Naive thymus-derived CD4-positive, alpha-beta T cell (primary cell): ENCODE measurements at regions not wholly inside any gene's neighbourhood (a gene's known extent, or its start where the extent isn't known, plus 50 kb on each side); places are given as distances from the start of the nearest gene placed in this dataset.

ENCODE experiments used
- ATAC-seq: fragments of 150-1000 bp; cut with Tn5 transposase; 2 replicates; pipeline ENCODE4 v1.10.0; 2021; ENCODE audit warnings: mild to moderate bottlenecking, moderate library complexity
- CTCF ChIA-PET: fragments of 350-600 bp; sonication (Branson Sonifier 250); formaldehyde crosslinking; loops from one replicate; lab custom pipeline; 2021; ENCODE audit warnings: antibody characterized with exemption; lab: Charles Lee
- POLR2A ChIA-PET: fragments of 350-600 bp; sonication (Branson Sonifier 250); formaldehyde crosslinking; loops from one replicate; lab custom pipeline; 2021; ENCODE audit warnings: antibody characterized with exemption, inconsistent platforms; lab: Charles Lee
- DNase-seq, 9 donors: peaks; one replicate each; pipeline versions ENCODE4 v3.0.0 to v3.0.0-alpha.2; 2020 to 2022; ENCODE audit warnings: mixed read lengths in 1 of 9
- H3K27ac ChIP-seq: one replicate; pipeline ENCODE4 v1.7.0; 2013; ENCODE audit warnings: mild to moderate bottlenecking, low read depth, low read length, moderate library complexity
- H3K27me3 ChIP-seq, 2 donors: one replicate each; pipeline ENCODE4 v1.7.0; 2013; ENCODE audit warnings: low read length in 2 of 2, mild to moderate bottlenecking in 2 of 2, moderate library complexity in 2 of 2; ENCODE audit not compliant: control insufficient read depth in 2 of 2, insufficient read depth in 2 of 2
- H3K36me3 ChIP-seq, 3 experiments: 1 replicate in 2 of 3; 2 replicates in 1 of 3; pipeline ENCODE4 v1.7.0; 2013; ENCODE audit warnings: low read length in 3 of 3, mild to moderate bottlenecking in 3 of 3, moderate library complexity in 1 of 3; ENCODE audit not compliant: insufficient read depth in 3 of 3, control insufficient read depth in 2 of 3
- H3K4me1 ChIP-seq, 2 donors: one replicate each; pipeline ENCODE4 v1.7.0; 2013; ENCODE audit warnings: low read length in 2 of 2, mild to moderate bottlenecking in 2 of 2, moderate library complexity in 1 of 2; ENCODE audit not compliant: control insufficient read depth in 2 of 2, insufficient read depth in 2 of 2
- H3K4me3 ChIP-seq: 2 replicates; pipeline ENCODE4 v1.7.0; 2013; ENCODE audit warnings: mild to moderate bottlenecking, low read length
- H3K9me3 ChIP-seq, 3 experiments: 1 replicate in 2 of 3; 2 replicates in 1 of 3; pipeline ENCODE4 v1.7.0; 2013; ENCODE audit warnings: low read length in 3 of 3; ENCODE audit not compliant: control insufficient read depth in 2 of 3
- H3K27ac Mint-ChIP-seq, 9 donors: one replicate each; pipeline ENCODE4 v1.8.0; 2020 to 2022; ENCODE audit warnings: mixed read lengths in 9 of 9, mild to moderate bottlenecking in 8 of 9, moderate library complexity in 5 of 9, inconsistent platforms in 2 of 9
- H3K27me3 Mint-ChIP-seq, 5 donors: one replicate each; pipeline ENCODE4 v1.8.0; 2021 to 2022; ENCODE audit warnings: mixed read lengths in 5 of 5, mild to moderate bottlenecking in 1 of 5
- H3K36me3 Mint-ChIP-seq, 5 donors: one replicate each; pipeline ENCODE4 v1.8.0; 2020 to 2022; ENCODE audit warnings: mixed read lengths in 5 of 5, mild to moderate bottlenecking in 3 of 5, inconsistent platforms in 1 of 5
- H3K4me1 Mint-ChIP-seq, 7 donors: one replicate each; pipeline ENCODE4 v1.8.0; 2020 to 2022; ENCODE audit warnings: mixed read lengths in 7 of 7, mild to moderate bottlenecking in 3 of 7, inconsistent platforms in 1 of 7
- H3K4me3 Mint-ChIP-seq, 10 donors: one replicate each; pipeline ENCODE4 v1.8.0; 2020 to 2022; ENCODE audit warnings: mild to moderate bottlenecking in 10 of 10, mixed read lengths in 10 of 10, moderate library complexity in 6 of 10, inconsistent platforms in 2 of 10
- H3K9me3 Mint-ChIP-seq, 11 donors: one replicate each; pipeline ENCODE4 v1.8.0; 2020 to 2022; ENCODE audit warnings: mixed read lengths in 11 of 11, mild to moderate bottlenecking in 4 of 11, inconsistent platforms in 1 of 11, moderate library complexity in 1 of 11
- intact Hi-C, 2 donors: fragments of 100-400 bp; cut with micrococcal nuclease; formaldehyde crosslinking; loops; one replicate each; pipeline ENCODE4 v1.15.1; 2023

DNA sequence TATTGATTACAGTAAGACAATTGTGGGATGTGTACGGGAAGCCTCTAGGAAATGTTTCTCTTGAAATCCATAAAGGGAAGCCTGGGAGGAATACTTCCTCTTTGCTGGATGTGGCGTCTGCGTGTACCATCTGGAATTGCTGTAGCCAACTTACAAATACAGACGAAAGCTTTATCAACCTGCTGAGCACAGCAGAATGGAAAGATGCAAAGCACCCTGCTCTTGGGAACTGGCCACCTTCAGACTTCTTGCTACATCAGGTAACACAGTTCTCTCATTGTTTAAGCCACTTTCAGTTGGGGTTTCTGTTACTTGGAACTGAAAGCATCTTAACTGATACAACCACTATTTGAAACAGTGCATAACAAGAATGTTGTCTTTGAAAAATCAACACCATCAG is 213.8 kb downstream of the HRH4 start:
- no peaks in the 10 kb centered on the region for H3K27me3 ChIP-seq
- no peak overlapping the region for H3K4me3 ChIP-seq
- no peaks in the 10 kb centered on the region for H3K4me1 ChIP-seq
- Mint-ChIP-seq H3K36me3 (no peaks in the 10 kb centered on the region), H3K4me3 (no peak overlapping the region), H3K27me3 (peaks cover 10 to 22% (median 11%) of the 10 kb centered on the region in 5 donors), H3K4me1 (no peaks in the 10 kb centered on the region), H3K9me3 (no peaks in the 10 kb centered on the region), H3K27ac (no peak overlapping the region)
- POLR2A ChIA-PET, result no interaction called here
- ATAC-seq (no peak), DNase-seq (no peak)
- intact Hi-C loops, result loop anchor here in 1 of 2 donors (5.0 to 10.0 kb wide), 2 partner anchors 51 to 77 kb away; no protein-coding TSS in a partner anchor
- H3K27ac ChIP-seq, result no peak overlapping the region
- H3K9me3 ChIP-seq, result no peaks in the 10 kb centered on the region
- CTCF ChIA-PET, result no interaction called here
- no peaks in the 10 kb centered on the region for H3K36me3 ChIP-seq

DNA sequence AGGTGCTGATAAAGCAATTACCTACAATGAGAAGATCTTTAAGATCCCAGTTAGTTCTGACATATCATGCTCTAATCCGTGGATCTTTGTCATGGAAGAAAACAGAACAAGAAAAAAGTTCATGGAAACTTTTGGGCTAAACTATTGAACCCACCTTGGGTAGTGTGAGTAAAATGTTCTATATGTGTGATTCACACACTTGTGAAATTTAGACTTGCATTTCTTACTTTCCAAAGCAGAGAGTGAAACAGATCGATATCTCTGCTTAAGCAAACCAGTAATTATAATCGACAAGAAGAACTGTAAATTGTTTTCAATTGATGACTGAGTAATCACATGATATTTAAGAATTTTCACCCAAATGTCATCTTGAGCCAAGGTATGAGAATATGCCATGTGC is 214.2 kb downstream of the HRH4 start:
- no peak overlapping the region for H3K27ac ChIP-seq
- no peaks in the 10 kb centered on the region for H3K36me3 ChIP-seq
- no peak for DNase-seq
- intact Hi-C loops, result loop anchor here in 1 of 2 donors (5.0 to 10.0 kb wide), 2 partner anchors 50 to 77 kb away; no protein-coding TSS in a partner anchor
- no peaks in the 10 kb centered on the region for H3K4me1 Mint-ChIP-seq
- H3K9me3 Mint-ChIP-seq, result no peaks in the 10 kb centered on the region
- no peak overlapping the region for H3K27ac Mint-ChIP-seq
- POLR2A ChIA-PET, result no interaction called here
- H3K4me3 ChIP-seq, result no peak overlapping the region
- peaks cover 11 to 23% (median 12%) of the 10 kb centered on the region in 5 donors for H3K27me3 Mint-ChIP-seq
- no peaks in the 10 kb centered on the region for H3K36me3 Mint-ChIP-seq
- no peaks in the 10 kb centered on the region for H3K9me3 ChIP-seq
- no peak for ATAC-seq
- CTCF ChIA-PET, result no interaction called here
- H3K4me3 Mint-ChIP-seq, result no peak overlapping the region
- no peaks in the 10 kb centered on the region for H3K4me1 ChIP-seq
- no peaks in the 10 kb centered on the region for H3K27me3 ChIP-seq

DNA sequence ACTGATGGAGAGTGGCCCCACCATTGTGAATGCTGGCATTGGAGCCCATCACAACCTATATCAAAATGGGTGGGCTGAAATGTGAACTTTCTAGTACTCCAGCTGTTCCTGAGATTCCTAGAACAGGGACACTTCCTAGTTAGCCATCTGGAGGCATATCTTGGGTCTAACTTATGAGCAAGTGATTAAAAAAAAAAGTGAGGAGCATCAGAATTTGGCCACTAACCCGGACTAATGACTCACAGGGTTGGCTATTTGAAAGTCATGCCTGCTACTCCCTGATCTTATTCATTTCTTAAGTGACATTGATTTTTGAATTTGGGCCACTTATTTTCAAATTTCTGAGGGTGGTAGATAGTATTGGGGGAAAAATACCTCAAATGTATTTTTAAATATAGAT is 216.6 kb downstream of the HRH4 start:
- H3K36me3 Mint-ChIP-seq, result no peaks in the 10 kb centered on the region
- peaks cover 0 to 4% (median 0%) of the 10 kb centered on the region in 11 donors for H3K9me3 Mint-ChIP-seq
- no peaks in the 10 kb centered on the region for H3K4me1 Mint-ChIP-seq
- Histone ChIP-seq H3K4me3 (no peak overlapping the region), H3K27me3 (no peaks in the 10 kb centered on the region), H3K27ac (no peak overlapping the region), H3K9me3 (no peaks in the 10 kb centered on the region), H3K4me1 (no peaks in the 10 kb centered on the region), H3K36me3 (no peaks in the 10 kb centered on the region)
- H3K4me3 Mint-ChIP-seq, result no peak overlapping the region
- ChIA-PET POLR2A (no interaction called here), CTCF (no interaction called here)
- ATAC-seq (no peak), DNase-seq (no peak)
- H3K27ac Mint-ChIP-seq, result no peak overlapping the region
- intact Hi-C loops, result loop anchor here in 1 of 2 donors (10.0 kb wide), 1 partner anchor 48 kb away; no protein-coding TSS in a partner anchor
- peaks cover 8 to 18% (median 11%) of the 10 kb centered on the region in 5 donors for H3K27me3 Mint-ChIP-seq

DNA sequence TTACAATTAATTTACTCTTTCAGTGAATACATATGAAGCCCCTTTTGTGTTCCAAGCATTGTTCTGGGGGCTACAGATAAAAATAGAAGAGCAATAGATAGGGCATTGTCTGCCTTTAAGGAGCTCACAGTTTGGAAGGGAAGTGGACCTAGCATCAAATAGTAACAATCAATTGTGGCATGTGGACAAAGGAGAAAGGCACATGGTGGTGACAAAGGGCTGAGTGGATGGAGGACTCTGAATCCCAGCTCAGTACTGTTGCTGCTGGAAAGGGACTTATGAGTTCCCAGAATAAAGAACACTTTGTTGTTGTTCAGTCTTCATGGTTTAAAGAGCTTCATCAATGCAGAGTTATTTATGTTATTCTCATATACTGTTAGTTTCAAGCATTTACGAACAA is 217.7 kb downstream of the HRH4 start:
- Mint-ChIP-seq H3K9me3 (peaks cover 0 to 5% (median 0%) of the 10 kb centered on the region in 11 donors), H3K27ac (no peak overlapping the region), H3K4me1 (no peaks in the 10 kb centered on the region), H3K36me3 (no peaks in the 10 kb centered on the region), H3K4me3 (no peak overlapping the region), H3K27me3 (peaks cover 8 to 18% (median 11%) of the 10 kb centered on the region in 5 donors)
- no peak overlapping the region for H3K27ac ChIP-seq
- no peak overlapping the region for H3K4me3 ChIP-seq
- DNase-seq (no peak), ATAC-seq (no peak)
- no peaks in the 10 kb centered on the region for H3K36me3 ChIP-seq
- no peaks in the 10 kb centered on the region for H3K4me1 ChIP-seq
- no peaks in the 10 kb centered on the region for H3K9me3 ChIP-seq
- intact Hi-C loops, result loop anchor here in 1 of 2 donors (10.0 kb wide), 1 partner anchor 47 kb away; no protein-coding TSS in a partner anchor
- ChIA-PET CTCF (no interaction called here), POLR2A (interaction anchor here (0.6 kb wide), 1 partner anchor 515 kb away, joined by 3 read pairs; no protein-coding TSS in a partner anchor)
- H3K27me3 ChIP-seq, result no peaks in the 10 kb centered on the region

DNA sequence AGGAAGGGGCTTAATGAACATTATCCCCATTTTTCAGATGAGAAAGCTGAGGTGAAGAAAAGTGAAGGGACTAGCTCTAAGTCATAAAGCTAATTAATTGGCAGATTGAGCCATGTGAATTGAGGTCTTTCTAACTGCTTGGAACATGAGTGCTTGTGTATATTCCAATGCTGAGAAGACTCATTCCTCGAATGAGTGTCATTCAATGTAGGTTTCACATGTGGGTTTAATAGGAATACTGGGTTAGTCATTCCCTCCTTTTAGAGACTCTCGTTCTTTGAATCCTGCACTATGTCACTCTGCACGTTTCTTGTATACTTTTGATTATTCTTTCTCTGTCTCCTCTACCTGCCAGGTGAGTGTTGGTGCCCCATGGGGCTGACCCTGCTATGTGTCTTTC is 218.2 kb downstream of the HRH4 start:
- Histone ChIP-seq H3K9me3 (no peaks in the 10 kb centered on the region), H3K4me3 (no peak overlapping the region), H3K27me3 (no peaks in the 10 kb centered on the region), H3K27ac (no peak overlapping the region), H3K4me1 (no peaks in the 10 kb centered on the region), H3K36me3 (no peaks in the 10 kb centered on the region)
- intact Hi-C loops, result loop anchor here in 1 of 2 donors (10.0 kb wide), 1 partner anchor 46 kb away; no protein-coding TSS in a partner anchor
- POLR2A ChIA-PET, result no interaction called here
- Mint-ChIP-seq H3K9me3 (peaks cover 0 to 8% (median 0%) of the 10 kb centered on the region in 11 donors), H3K36me3 (no peaks in the 10 kb centered on the region), H3K27ac (no peak overlapping the region), H3K4me1 (no peaks in the 10 kb centered on the region), H3K27me3 (peaks cover 8 to 18% (median 9%) of the 10 kb centered on the region in 5 donors), H3K4me3 (no peak overlapping the region)
- CTCF ChIA-PET, result no interaction called here
- DNase-seq (no peak), ATAC-seq (no peak)

DNA sequence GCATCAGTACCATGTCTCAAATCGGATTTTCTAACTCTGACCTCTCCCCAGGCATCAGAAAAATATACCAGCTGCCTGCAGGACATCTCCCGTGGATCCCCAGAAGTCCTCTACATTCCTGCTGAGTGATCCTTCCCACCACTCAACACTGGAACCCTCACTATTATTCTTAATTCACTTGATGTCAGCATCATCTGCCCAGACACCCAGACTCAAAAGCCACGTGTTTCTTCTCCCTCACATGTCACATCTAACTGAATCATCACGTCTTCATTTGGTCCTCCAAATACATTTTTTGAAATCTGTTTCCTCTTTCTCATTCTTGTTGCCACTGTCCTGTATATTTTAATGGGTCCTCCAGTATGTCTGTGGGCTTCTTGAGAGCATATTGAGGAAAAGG is 218.6 kb downstream of the HRH4 start:
- H3K27ac ChIP-seq, result no peak overlapping the region
- intact Hi-C loops, result loop anchor here in 1 of 2 donors (10.0 kb wide), 1 partner anchor 46 kb away; no protein-coding TSS in a partner anchor
- no peaks in the 10 kb centered on the region for H3K36me3 ChIP-seq
- H3K9me3 ChIP-seq, result no peaks in the 10 kb centered on the region
- Mint-ChIP-seq H3K4me1 (no peaks in the 10 kb centered on the region), H3K4me3 (no peak overlapping the region), H3K27me3 (peaks cover 5 to 18% (median 9%) of the 10 kb centered on the region in 5 donors), H3K9me3 (peaks cover 0 to 9% (median 0%) of the 10 kb centered on the region in 11 donors), H3K36me3 (no peaks in the 10 kb centered on the region), H3K27ac (no peak overlapping the region)
- ATAC-seq (no peak), DNase-seq (no peak)
- H3K4me1 ChIP-seq, result no peaks in the 10 kb centered on the region
- no peak overlapping the region for H3K4me3 ChIP-seq
- H3K27me3 ChIP-seq, result no peaks in the 10 kb centered on the region
- ChIA-PET CTCF (no interaction called here), POLR2A (no interaction called here)

DNA sequence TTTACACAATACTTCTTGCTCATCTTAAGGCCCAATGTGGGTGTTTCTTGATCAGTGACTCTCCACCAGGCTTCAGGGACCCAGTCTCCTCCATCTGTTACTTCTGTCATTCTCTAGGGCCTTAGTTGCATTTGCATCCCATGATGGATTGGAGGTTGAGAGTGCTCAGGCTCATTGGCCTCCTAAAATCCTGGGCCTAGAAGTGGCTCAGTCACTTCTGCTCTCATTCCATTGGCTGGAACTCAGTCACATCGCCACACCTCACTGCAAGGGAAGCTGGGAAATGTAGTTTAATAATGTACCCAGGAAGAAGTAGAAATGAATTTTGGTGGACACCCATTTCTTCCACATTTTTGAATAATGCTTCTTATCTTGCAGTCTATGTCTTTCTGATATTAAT is 223.5 kb downstream of the HRH4 start:
- Histone ChIP-seq H3K27me3 (no peaks in the 10 kb centered on the region), H3K4me3 (no peak overlapping the region), H3K4me1 (no peaks in the 10 kb centered on the region), H3K36me3 (no peaks in the 10 kb centered on the region), H3K27ac (no peak overlapping the region), H3K9me3 (no peaks in the 10 kb centered on the region)
- H3K27me3 Mint-ChIP-seq, result peaks cover 4 to 10% (median 6%) of the 10 kb centered on the region in 5 donors
- no peaks in the 10 kb centered on the region for H3K36me3 Mint-ChIP-seq
- H3K27ac Mint-ChIP-seq, result peak overlapping the region in 1 of 9 donors; percentile 63
- H3K9me3 Mint-ChIP-seq, result peaks cover 0 to 10% (median 0%) of the 10 kb centered on the region in 11 donors
- intact Hi-C loops, result no loop called here
- CTCF ChIA-PET, result no interaction called here
- H3K4me3 Mint-ChIP-seq, result no peak overlapping the region
- ATAC-seq (no peak), DNase-seq (no peak)
- POLR2A ChIA-PET, result no interaction called here
- no peaks in the 10 kb centered on the region for H3K4me1 Mint-ChIP-seq
